Stimulated activated naive B cell treated with anti-CD40 and anti-IgM and Interleukin-4, amounts not matched to agents 10 μg/mL and 1 μg/mL and 100 μg/mL, for 72 hours (primary cell): ENCODE measurements at regions not wholly inside any gene's neighbourhood (a gene's known extent, or its start where the extent isn't known, plus 50 kb on each side); places are given as distances from the start of the nearest gene placed in this dataset.
"Not testable (repeated sequence)": the region's sequence is repeated elsewhere in the genome, so short reads cannot be mapped to it uniquely, and the experiment has no call there.

Source experiments
- ATAC-seq, 2 donors: fragments of 150-1000 bp; cut with Tn5 transposase; replicated peaks; 2 replicates each; pipeline ENCODE4 v1.10.0; 2021; ENCODE audit warnings: moderate library complexity in 1 of 2
- DNase-seq: peaks from one replicate; pipeline ENCODE4 v3.0.0; 2021
- H3K27ac Mint-ChIP-seq: one replicate; pipeline ENCODE4 v1.8.0; 2022; ENCODE audit warnings: mild to moderate bottlenecking, mixed read lengths
- H3K27me3 Mint-ChIP-seq, 2 donors: one replicate each; pipeline ENCODE4 v1.8.0; 2022; ENCODE audit warnings: mixed read lengths in 2 of 2
- H3K36me3 Mint-ChIP-seq, 2 donors: one replicate each; pipeline ENCODE4 v1.8.0; 2022; ENCODE audit warnings: mixed read lengths in 2 of 2, mild to moderate bottlenecking in 1 of 2
- H3K4me1 Mint-ChIP-seq, 2 donors: one replicate each; pipeline ENCODE4 v1.8.0; 2022; ENCODE audit warnings: mixed read lengths in 2 of 2, mild to moderate bottlenecking in 1 of 2
- H3K4me3 Mint-ChIP-seq, 2 donors: one replicate each; pipeline ENCODE4 v1.8.0; 2022; ENCODE audit warnings: mild to moderate bottlenecking in 2 of 2, mixed read lengths in 2 of 2, moderate library complexity in 1 of 2
- H3K9me3 Mint-ChIP-seq, 2 donors: one replicate each; pipeline ENCODE4 v1.8.0; 2022; ENCODE audit warnings: mixed read lengths in 2 of 2, mild to moderate bottlenecking in 1 of 2

DNA sequence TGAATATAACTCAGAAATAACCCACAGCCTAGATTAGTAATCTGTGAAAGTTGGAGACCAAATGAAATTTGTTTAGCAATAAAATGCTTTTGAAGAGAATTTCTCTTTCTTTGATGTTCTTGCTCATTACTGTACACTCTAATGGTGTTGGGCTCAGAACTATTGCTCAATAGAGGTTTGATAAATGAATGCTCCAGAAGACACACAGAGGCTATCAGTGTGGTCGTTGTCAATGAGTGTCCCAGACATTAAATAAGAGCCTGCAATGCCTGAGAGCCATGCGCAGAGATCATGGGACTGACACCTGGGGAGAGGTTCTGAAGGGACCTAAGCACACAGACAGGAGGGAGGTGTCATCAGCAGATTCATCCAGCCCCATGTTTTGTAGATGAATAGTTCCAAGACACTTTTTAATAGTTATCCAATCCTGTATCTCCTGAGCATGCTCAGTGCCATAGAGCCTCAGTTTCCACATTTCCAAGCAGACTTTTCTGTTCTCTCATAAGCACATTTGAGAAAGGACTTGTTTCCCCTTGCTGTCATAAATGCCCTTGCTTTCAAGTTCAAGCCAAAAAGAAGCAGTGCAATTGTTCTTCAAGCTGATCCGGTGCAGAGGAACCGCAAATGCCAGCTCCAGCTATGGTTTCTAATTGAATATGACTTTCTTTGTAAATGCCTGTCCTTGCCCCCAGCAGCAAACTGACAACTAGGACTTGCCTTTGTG is 306.2 kb upstream of the PLGLB1 start:
- not testable (repeated sequence) for H3K27me3 Mint-ChIP-seq, H3K9me3 Mint-ChIP-seq, H3K36me3 Mint-ChIP-seq, H3K27ac Mint-ChIP-seq, DNase-seq, ATAC-seq, H3K4me3 Mint-ChIP-seq
- peaks cover 0 to 11% of the 10 kb centered on the region in 2 donors for H3K4me1 Mint-ChIP-seq

DNA sequence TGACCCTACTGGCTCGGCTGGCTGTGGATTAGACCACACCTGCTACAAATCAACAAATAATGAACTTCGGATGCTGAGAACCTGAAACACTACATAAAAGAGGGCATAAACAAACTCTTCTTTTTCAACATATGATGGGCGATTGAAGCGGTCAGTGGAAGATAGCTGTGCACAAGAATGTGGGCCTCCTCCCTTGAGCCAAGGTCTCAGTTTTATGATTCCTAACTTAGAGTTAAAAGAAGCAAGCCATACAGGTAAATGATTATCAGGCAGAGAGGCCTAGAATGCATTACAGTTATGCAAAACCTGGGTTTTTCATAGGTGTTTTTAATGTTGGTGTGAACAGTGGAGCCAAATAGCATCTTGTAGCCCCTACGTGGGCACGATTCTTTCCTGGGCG is 307.9 kb upstream of the PLGLB1 start:
- H3K27me3 Mint-ChIP-seq, H3K4me3 Mint-ChIP-seq, H3K36me3 Mint-ChIP-seq, H3K4me1 Mint-ChIP-seq, DNase-seq, ATAC-seq, H3K9me3 Mint-ChIP-seq, H3K27ac Mint-ChIP-seq: not testable (repeated sequence)

DNA sequence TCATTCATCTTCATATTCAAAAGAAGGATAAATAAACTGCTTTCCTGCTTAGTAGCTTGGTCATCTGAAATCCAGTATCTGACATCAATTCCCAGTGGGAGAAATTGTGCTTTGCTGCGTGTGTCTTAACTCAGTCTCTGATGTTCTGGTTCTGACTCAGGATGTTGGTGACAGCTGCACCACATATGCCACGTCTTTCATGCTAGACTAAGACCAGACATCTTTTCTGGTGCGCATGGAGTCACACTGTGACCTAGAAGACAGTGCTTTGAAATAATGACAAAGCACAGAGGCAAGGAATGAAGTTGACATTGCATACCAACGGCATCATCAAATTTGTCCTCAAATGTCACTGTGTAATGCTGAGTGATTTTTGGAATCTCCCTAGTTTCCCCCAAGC is 308.8 kb upstream of the PLGLB1 start:
- DNase-seq, H3K36me3 Mint-ChIP-seq, H3K27ac Mint-ChIP-seq, H3K27me3 Mint-ChIP-seq, H3K4me1 Mint-ChIP-seq, H3K4me3 Mint-ChIP-seq, H3K9me3 Mint-ChIP-seq: not testable (repeated sequence)
- ATAC-seq, result peak; percentile 83 to 88

DNA sequence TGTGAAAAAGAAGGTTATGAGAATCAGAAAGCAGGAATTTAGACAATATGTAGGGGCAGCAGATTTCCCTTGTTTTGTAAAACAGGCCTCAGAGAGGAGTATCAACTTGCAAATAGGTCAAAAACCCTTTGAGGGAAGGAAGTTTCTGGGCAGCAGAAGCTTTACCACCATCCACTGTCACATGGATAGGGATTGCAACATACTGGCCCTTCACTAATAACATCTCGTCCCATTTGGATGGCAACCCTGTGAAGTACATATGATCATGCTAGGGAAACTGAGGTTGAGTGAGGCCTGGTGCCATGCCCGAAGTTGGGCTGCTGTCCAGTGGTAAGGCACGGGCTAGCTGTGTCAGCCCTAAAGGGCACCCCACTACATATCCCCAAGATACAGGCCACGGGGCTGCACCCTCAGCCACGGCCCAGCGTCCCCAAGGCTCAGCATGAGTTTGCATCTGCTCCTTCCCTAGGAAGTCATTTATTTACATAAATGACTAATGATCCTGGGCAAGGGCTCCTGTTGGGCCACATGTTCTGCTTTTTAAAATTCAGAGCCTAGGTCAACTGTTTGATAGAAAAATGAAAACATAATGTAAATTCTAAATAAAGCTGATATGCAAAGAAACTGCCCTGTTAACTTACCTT is 310.4 kb upstream of the PLGLB1 start:
- peak; percentile 71 to 77 for ATAC-seq
- H3K36me3 Mint-ChIP-seq, H3K9me3 Mint-ChIP-seq, DNase-seq, H3K27me3 Mint-ChIP-seq, H3K4me3 Mint-ChIP-seq, H3K27ac Mint-ChIP-seq, H3K4me1 Mint-ChIP-seq: not testable (repeated sequence)

DNA sequence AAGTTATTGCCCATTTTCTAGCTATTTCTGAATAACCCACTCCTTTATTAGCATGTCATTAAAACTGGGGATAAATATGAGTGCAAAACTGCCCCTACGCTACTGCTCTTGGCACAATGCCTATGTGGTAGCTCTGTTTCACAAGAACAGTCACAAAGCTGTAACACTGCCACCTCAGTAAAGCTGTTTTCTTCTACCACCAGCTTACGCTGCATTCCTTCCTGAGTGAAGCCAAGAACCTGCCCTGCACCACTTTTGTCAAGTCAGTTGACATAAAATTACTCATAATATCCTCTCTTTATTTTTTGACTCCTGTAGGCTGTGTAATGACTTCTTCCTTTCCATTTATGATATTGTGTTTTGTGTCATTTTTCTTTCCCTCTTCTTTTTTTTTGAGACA is 313.2 kb upstream of the PLGLB1 start:
- not testable (repeated sequence) for DNase-seq, H3K9me3 Mint-ChIP-seq, ATAC-seq, H3K27me3 Mint-ChIP-seq, H3K36me3 Mint-ChIP-seq, H3K4me1 Mint-ChIP-seq, H3K4me3 Mint-ChIP-seq, H3K27ac Mint-ChIP-seq

DNA sequence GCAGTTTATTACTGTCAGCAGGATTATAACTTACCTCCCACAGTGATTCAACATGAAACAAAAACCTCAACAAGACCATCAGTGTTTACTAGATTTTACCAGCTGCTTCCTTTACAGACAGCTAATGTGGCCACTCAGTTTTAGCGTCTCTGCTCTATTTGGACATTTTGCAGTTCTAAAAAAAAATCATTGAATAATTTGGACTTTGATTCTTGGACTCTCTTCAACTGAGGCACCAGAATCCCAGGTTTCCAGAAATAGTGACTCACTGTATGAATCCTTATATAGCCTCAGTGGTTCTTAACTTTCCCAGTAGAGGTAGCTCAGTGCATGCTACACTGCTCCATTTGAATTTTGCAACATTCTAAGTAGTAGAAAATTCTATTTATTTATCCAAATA is 317.4 kb upstream of the PLGLB1 start:
- DNase-seq, H3K36me3 Mint-ChIP-seq, H3K4me1 Mint-ChIP-seq, ATAC-seq, H3K27ac Mint-ChIP-seq, H3K4me3 Mint-ChIP-seq, H3K9me3 Mint-ChIP-seq: not testable (repeated sequence)
- peaks cover 0 to 10% of the 10 kb centered on the region in 2 donors for H3K27me3 Mint-ChIP-seq

DNA sequence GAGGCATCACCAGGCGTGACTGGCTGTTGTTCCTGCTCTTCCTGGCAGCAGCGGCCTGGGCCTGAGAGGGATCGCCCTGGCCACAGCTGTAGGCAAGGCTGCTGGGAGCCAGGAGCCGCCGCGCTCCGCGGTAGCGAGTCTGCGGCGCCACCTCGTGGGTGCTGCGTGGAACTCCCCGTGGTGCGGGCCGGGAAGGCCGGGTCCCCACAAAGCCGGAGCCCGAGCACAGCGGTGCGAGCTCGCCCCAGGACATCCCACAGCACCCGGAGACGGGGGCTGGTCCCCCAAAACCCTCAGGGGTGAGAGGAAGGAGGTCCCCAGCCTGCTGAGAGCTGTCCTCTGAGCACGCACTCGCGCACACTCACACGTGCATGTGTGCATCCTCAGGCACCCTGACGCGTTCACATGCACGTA is 320.0 kb upstream of the PLGLB1 start:
- peak; percentile 63 for DNase-seq
- not testable (repeated sequence) for H3K36me3 Mint-ChIP-seq, H3K4me3 Mint-ChIP-seq, H3K9me3 Mint-ChIP-seq, H3K27ac Mint-ChIP-seq, H3K27me3 Mint-ChIP-seq, H3K4me1 Mint-ChIP-seq
- peak in 1 of 2 donors; percentile 39 for ATAC-seq

DNA sequence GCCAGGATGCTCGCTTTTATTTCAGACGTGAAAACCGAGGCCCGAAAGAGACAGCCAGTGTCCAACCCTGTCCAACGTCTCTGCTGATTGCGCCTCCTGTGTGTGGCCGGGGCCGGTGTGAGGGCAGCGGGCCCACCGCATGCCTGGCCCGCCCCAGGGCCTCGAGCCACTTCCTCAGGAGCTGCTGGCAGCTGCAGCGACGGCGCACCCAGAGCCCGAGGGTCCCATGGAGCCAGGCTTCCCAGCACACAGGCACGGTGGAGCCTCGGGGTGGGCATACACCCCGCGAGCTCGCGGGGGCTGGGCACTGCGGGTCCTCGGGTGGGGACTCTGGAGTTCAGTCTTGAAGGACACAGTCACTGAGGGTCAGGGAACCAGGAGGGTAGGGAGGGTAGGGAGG is 320.5 kb upstream of the PLGLB1 start:
- not testable (repeated sequence) for H3K27ac Mint-ChIP-seq, H3K4me1 Mint-ChIP-seq, H3K36me3 Mint-ChIP-seq, H3K4me3 Mint-ChIP-seq, DNase-seq, H3K27me3 Mint-ChIP-seq, H3K9me3 Mint-ChIP-seq, ATAC-seq

DNA sequence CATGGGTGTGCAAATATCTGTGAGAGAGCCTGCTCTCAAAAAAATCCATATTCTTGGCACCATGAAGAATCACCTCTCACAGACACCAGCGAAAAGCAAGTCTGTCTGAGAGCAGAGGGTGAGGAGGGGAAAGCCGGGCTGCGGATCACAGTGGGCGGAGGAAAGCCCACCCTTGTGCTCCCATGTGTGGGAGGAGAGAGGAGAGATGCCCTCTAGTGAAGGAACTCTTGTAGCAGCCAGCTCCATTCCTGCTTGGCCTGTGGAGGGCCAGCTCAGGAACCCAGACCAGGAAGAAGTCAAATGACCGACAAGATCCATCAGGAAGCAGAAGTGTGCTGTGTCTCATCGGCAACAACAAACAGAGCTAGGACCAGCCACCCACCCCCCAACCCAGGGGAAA is 321.7 kb upstream of the PLGLB1 start:
- not testable (repeated sequence) for H3K4me3 Mint-ChIP-seq, H3K36me3 Mint-ChIP-seq

DNA sequence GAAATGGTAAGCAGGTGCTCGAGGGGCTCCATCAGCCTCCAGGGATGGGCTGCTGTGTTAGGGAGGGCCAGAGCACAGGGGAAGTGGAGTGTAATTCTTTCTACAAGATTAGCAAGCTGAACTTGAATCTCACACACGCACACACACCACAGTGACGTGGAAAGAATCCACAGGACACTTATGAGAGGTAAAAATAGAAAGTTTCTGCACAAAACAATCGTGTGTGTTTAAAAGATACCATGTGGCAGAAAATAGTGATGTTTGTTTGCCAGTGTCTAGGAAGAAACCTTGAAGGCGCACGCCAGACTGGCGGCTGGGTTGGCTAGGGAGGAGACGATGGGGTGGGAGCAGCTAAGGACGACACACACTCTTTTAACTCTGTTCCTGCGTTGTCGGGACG is 323.6 kb upstream of the PLGLB1 start:
- DNase-seq, H3K36me3 Mint-ChIP-seq, H3K9me3 Mint-ChIP-seq, H3K4me3 Mint-ChIP-seq, H3K27me3 Mint-ChIP-seq, H3K27ac Mint-ChIP-seq, ATAC-seq: not testable (repeated sequence)
- H3K4me1 Mint-ChIP-seq, result peaks cover 0 to 12% of the 10 kb centered on the region in 2 donors

More for the DNA sequence above, 321.7 kb upstream of the PLGLB1 start:
- H3K4me1 Mint-ChIP-seq, result peaks cover 0 to 12% of the 10 kb centered on the region in 2 donors
- not testable (repeated sequence) for H3K27me3 Mint-ChIP-seq, H3K27ac Mint-ChIP-seq, ATAC-seq, DNase-seq, H3K9me3 Mint-ChIP-seq

DNA sequence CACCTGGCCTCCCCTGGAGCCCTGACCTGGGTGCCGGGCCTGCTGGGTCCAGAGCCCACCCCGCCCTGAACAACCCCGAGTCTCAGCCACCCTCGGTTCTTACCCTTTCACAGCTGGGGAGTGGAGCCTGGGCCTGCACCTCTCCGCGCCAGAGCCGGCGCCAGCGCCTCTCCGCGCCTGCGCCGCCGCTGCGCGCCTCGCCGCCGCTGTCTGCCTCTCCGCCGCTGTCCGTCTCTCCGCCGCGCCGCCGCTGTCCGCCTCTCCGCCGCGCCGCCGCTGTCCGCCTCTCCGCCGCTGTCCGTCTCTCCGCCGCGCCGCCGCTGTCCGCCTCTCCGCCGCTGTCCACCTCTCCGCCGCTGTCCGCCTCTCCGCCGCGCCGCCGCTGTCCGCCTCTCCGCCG is 326.9 kb upstream of the PLGLB1 start:
- DNase-seq, ATAC-seq, H3K9me3 Mint-ChIP-seq, H3K27me3 Mint-ChIP-seq, H3K27ac Mint-ChIP-seq, H3K4me3 Mint-ChIP-seq, H3K4me1 Mint-ChIP-seq, H3K36me3 Mint-ChIP-seq: not testable (repeated sequence)

DNA sequence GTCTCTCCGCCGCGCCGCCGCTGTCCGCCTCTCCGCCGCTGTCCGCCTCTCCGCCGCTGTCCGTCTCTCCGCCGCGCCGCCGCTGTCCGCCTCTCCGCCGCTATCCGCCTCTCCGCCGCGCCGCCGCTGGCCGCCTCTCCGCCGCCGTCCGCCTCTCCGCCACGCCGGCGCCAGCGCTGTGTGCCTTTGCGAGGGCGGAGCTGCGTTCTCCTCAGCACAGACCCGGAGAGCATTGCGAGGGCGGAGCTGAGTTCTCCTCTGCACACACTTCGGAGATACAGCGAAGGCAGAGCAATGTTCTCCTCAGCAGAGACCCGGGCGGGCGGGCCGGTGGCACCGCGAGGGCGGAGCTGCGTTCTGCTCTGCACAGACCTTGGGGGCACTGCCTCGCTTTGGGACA is 327.4 kb upstream of the PLGLB1 start:
- not testable (repeated sequence) for H3K27me3 Mint-ChIP-seq, H3K36me3 Mint-ChIP-seq, ATAC-seq, DNase-seq, H3K4me1 Mint-ChIP-seq, H3K27ac Mint-ChIP-seq, H3K9me3 Mint-ChIP-seq
- H3K4me3 Mint-ChIP-seq, result peak overlapping the region in 1 of 2 donors; percentile 72

DNA sequence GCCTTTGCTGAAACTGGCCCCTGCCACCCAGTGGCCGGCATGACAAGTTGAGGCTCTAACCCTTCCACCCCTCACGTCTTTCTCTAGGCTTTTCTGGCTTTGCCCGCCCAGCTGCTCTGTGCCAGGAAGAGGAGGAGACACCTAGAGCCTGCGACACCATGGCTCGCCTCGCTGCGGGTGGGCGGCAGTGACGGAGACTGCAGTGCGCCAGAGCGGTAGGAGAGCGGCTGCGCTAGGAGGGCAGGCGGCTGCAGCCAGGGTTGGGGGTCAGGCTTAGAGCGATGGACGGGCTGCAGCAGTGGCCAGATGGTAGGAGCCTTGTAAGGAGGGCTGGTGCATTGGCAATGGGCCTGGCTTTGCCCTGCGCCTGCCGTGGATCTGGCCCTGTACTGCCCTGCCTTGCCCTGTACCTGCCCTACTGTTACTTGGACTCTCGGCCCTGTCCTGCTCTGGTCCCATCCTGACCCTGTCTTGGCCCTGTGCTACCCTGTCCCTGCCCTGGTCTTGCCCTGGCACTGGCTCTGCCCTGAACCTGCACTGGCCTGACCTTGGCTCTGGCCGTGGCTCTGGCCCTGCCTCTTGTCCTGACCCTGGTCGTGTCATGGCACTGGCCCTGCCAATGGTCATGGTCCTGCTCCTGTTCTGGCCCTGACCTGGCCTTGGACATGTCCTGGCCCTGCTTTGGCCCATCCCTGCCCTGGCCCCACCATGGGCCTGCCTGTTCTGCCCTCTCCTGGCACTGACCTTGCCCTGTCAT is 330.7 kb upstream of the PLGLB1 start:
- H3K9me3 Mint-ChIP-seq, H3K36me3 Mint-ChIP-seq, H3K27me3 Mint-ChIP-seq, H3K4me3 Mint-ChIP-seq, H3K4me1 Mint-ChIP-seq, DNase-seq, H3K27ac Mint-ChIP-seq, ATAC-seq: not testable (repeated sequence)

DNA sequence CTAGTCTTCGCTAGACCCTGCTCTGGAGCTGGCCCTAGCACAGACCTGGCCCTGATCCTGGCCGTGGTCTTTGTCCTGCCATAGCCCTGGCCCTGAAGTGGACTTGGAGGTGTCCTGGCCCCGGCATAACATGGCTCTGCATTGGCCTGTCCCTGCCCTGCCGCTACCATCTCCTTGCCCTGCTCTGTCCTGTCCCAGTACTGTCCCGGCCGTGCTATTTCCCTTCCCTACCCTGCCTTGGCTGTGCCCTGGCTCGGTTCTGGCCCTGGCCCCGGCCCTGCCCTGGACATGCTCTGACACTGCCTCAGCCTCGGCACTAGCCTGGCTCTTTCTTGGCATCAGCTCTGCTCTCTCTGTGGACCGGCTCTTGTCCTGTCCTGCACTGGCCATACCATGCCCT is 331.8 kb upstream of the PLGLB1 start:
- H3K36me3 Mint-ChIP-seq, H3K27ac Mint-ChIP-seq, H3K27me3 Mint-ChIP-seq, H3K4me1 Mint-ChIP-seq, H3K4me3 Mint-ChIP-seq, DNase-seq, ATAC-seq, H3K9me3 Mint-ChIP-seq: not testable (repeated sequence)

DNA sequence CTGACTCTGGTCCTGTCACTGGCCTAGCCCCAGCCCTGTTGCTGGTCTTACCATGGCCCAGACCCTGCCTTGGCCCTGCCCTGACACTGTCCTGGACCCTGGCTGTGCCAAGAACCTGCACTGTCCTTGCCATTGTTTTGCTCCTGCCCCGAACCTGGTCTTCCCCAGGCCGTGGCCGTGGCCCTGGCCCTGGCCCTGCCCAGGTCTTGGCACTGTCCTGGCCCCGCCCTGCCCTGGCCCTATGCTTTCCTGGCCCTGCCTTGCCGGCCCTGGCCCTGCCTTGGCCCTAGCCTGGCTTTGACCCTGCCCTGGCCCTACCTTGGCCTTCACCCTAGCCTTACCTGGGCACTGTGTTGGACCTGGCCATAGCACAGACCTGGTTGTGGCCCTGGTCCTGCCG is 332.5 kb upstream of the PLGLB1 start:
- H3K36me3 Mint-ChIP-seq, H3K9me3 Mint-ChIP-seq, H3K27me3 Mint-ChIP-seq, H3K27ac Mint-ChIP-seq, ATAC-seq, H3K4me1 Mint-ChIP-seq, H3K4me3 Mint-ChIP-seq, DNase-seq: not testable (repeated sequence)
